ENCODE measurements at regions not wholly inside any gene's neighbourhood (a gene's known extent, or its start where the extent isn't known, plus 50 kb on each side); places are given as distances from the start of the nearest gene placed in this dataset.

GRCh38 chr17:79407385-79407784 lies 203.5 kb downstream of the RBFOX3 start:
- TF ChIP-seq GATA2 (IDR thresholded peaks at IDR 0.05; ENCODE audit: low read depth, low read length) (no peak), GATA3 (IDR thresholded peaks at IDR 0.05; ENCODE audit: low read depth, low read length) (no peak)

Data from SH-SY5Y (cell line).